Activated CD4-positive, CD25-positive, alpha-beta regulatory T cell (primary cell): ENCODE measurements at regions not wholly inside any gene's neighbourhood (a gene's known extent, or its start where the extent isn't known, plus 50 kb on each side); places are given as distances from the start of the nearest gene placed in this dataset.
"Not testable (repeated sequence)": the region's sequence is repeated elsewhere in the genome, so short reads cannot be mapped to it uniquely, and the experiment has no call there.

Experiments
- DNase-seq, 4 experiments: peaks; one replicate each; lab custom pipeline; 2025; lab: John Stamatoyannopoulos, UW

GRCh38 chr5:97234380-97234779 is 51.3 kb upstream of the RIOK2 start:
- not testable (repeated sequence) for DNase-seq

GRCh38 chr5:97242341-97242740 is 59.3 kb upstream of the RIOK2 start:
- DNase-seq: no peak

DNA sequence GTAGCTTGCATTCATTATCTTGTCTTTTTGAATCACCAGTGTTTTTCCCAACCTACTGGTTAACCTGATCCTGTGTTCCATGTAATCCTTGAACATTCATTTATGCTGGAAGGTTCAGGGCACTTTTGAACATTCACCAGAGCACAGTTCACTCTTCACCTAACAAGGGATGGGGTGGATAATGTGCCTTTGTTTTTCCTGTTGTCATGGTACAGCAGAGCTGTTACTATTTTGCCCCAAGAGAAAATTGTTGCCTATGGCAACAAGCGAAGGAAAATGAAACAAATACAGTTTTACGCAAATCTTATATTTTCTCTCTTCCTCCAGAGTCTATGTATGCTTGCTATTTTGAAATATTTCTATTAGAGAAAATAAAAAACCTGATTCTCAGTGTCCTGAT is 60.3 kb upstream of the RIOK2 start:
- DNase-seq: no peak

GRCh38 chr5:97245386-97245785 is 62.3 kb upstream of the RIOK2 start:
- no peak for DNase-seq

- DNase-seq: no peak
Observed at GRCh38 chr5:97250113-97250512, 67.1 kb upstream of the RIOK2 start.

DNA sequence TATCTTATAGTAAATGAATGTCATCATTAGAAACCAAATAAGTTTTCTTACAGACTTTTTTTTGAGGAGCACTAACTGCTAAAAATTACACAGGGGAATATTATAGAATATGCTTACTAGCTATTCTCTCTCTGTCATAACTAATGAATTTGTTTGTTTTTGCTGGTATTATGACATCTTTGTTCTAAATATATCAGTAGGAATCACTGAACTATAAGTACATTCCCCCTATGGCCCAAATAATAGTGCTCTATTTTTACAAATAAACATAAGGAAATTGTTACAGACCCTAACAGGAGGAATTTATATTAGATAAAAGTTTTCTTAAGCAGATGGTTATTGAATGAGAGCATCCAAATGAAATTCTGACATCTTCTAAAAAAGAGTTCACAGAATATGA is 83.0 kb upstream of the RIOK2 start:
- DNase-seq: no peak

- no peak for DNase-seq
Observed at GRCh38 chr5:97266576-97266975, 83.5 kb upstream of the RIOK2 start.

DNA sequence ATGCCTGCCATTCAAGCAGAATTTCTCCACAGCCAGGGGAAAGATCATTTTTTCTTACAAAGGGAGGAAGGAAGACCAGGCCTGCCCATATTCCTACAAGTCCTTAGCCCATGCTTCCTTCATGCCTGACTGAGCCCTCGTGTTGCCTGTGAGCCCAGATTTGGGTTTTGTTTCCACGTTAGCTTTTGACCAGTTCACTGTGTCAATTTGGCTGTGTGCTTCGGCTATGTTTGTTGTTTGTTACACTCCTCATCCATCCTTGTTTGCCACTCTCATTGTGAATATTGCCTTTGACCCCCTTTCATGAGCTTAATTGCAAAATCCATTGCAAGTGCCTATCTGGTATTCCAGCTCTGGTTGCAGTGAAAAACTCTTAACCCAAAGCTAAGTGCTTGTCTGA is 84.7 kb upstream of the RIOK2 start:
- no peak for DNase-seq

GRCh38 chr5:97276474-97277120 is 93.5 kb upstream of the RIOK2 start:
- DNase-seq: no peak

DNA sequence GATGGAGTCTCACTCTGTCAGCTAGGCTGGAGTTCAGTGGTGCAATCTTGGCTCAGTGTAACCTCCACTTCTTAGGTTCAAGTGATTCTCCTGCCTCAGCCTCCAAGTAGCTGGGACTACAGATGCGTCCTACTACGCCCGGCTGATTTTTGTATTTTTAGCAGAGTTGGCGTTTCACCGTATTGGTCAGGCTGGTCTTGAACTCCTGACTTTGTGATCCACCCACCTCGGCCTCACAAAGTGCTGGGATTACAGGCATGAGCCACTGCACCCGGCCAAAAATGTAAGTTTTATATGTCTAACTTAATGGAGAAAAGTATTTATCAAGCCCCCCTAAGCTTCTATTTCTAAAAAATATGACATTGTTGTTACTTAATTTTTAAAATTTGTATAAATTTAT is 98.2 kb upstream of the RIOK2 start:
- DNase-seq: no peak

GRCh38 chr5:97297063-97297703 is 114.1 kb upstream of the RIOK2 start:
- no peak for DNase-seq

- DNase-seq: no peak
Observed at GRCh38 chr5:97297704-97298091, 114.7 kb upstream of the RIOK2 start.

- DNase-seq: not testable (repeated sequence)
Observed at GRCh38 chr5:97301181-97301580, 118.1 kb upstream of the RIOK2 start.

DNA sequence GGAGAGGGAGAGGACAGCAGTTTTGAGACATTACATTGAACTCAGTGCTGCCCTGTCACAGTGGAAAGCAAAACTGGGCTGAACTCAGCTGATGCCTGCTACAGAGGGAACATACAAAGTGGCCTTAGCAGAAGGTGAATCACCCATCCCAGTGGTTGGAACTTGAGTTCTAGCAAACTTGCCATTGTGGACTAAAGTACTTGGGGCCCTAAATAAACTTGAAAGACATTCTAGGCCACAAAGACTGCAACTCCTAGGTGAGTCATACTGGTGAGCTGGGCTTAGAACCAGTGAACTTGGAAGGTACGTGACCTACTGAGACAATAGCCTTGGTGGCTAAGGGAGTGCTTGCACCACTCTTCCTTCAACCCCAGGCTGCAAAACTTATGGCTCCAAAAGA is 155.7 kb upstream of the RIOK2 start:
- no peak for DNase-seq

DNA sequence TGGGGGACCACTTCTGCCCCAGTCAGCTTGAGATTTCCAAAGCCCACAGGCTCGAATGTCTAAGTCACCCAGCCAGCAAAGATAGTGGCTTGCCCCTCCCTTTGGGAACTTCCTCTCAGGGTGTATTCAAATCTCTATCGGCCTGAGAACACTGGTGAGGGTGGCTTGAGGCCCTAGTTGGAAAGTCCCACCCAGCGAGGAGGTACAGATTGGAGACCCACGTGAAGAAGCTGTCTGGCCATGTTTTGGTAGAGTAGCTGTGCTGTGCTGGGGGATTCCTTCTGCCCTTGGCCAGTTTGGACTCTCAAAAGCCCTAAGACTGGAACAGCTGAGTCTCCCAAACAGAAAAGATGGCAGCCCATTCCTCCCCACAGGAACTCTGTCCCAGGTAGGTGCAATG is 172.7 kb upstream of the RIOK2 start:
- DNase-seq: no peak

GRCh38 chr5:97363577-97363976 is 180.5 kb upstream of the RIOK2 start:
- no peak for DNase-seq

GRCh38 chr5:97364731-97365130 is 181.7 kb upstream of the RIOK2 start:
- DNase-seq: no peak

DNA sequence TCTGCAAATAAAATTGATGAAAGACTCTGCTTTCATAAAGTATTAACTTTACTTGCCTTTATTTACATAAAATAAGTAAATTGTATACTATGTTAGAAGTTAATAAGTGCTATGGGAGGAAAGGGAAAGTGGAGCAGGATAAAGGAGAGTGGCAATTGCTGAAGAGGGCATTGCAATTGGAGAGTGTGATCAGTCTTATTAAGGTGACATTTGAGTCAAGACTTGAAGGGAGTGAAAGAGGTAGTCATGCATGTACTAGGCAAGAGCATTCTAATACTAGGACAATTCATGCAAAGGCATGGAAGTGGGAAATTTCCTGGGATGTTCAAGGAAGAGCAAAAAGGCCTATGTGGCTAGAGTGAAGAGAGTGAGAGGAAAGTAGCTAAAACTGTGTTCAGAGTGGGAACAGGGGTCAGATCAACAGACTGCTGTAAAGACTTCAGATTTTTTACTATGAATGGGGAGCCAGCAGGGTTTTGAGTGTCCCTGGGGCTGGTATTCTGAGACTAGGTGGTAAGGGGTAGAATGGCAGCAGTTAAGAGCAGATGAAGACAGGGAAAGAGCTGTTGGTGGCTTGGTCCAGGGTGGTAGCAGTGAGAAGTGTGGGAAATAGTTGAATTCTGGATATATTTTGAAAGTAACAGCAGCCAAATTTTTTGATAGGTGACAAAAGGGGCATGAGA is 182.3 kb upstream of the RIOK2 start:
- no peak for DNase-seq

DNA sequence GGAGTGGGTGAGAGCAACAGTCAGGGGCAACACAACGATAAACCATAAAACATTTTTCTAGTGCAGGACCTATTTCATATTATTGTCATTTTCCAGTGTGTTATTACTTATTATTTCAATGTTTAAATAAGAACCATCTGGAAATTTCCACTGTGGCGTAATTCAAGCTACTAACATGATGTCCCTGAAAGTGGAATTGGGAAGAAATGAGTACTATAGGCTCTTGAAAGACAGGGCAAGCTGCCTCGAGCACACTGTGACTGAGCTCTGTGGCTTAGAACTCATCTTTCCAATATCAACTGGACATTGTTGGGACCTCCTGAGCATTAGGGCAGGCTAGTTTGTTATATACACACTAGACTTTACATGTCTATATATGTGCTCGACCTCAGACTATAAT is 182.9 kb upstream of the RIOK2 start:
- DNase-seq: no peak

DNA sequence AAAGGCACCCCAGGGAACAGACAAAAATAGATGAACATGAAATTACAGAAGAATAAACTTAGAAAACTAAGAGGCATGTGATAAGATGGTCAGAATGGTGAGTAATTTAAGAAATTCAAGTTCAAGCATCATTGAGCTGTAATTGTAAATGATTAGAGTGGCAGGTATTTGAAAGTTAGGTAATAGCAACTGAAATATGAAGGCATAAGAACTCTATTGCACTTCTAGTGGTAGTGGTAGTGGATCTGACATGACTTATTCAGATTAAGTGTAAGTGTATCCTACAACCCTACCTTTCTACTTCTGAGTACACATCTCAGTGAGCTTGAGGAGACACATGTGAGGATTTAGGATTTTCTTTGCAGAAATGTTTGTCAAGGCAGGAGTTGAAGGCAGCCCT is 192.9 kb upstream of the RIOK2 start:
- DNase-seq: no peak

DNA sequence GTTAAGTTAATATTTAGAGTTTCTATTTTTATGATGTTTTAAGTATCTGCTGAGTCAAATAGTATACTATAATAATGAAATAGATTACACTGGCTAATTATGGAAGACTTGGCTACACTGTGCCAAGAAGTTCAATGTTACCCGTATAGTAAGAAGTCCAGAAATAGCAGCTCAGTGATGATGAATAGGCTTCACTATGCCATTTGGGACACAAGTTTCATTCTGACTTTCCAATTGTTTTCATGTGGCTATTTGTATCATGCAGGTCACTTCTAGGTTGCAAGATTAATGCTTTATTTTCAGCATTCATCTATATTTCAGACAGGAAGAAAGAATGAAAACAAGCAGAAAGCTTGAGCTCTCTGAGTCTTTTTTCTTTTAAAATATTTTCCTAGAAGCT is 194.5 kb upstream of the RIOK2 start:
- no peak for DNase-seq

GRCh38 chr5:97383996-97384395 is 200.9 kb upstream of the RIOK2 start:
- DNase-seq: no peak

- no peak for DNase-seq
Observed at GRCh38 chr5:97388794-97389193, 205.7 kb upstream of the RIOK2 start.

GRCh38 chr5:97400537-97400936 is 217.5 kb upstream of the RIOK2 start:
- DNase-seq: no peak
